GM18511 (cell line): ENCODE measurements at regions not wholly inside any gene's neighbourhood (a gene's known extent, or its start where the extent isn't known, plus 50 kb on each side); places are given as distances from the start of the nearest gene placed in this dataset.
"Not testable (repeated sequence)": the region's sequence is repeated elsewhere in the genome, so short reads cannot be mapped to it uniquely, and the experiment has no call there.

Source experiments
- ATAC-seq: cut with Tn5 transposase; IDR thresholded peaks from one replicate; pipeline ENCODE4 v1.9.1; 2021; ENCODE audit warnings: mild to moderate bottlenecking, moderate library complexity; ENCODE audit not compliant: unreplicated experiment

DNA sequence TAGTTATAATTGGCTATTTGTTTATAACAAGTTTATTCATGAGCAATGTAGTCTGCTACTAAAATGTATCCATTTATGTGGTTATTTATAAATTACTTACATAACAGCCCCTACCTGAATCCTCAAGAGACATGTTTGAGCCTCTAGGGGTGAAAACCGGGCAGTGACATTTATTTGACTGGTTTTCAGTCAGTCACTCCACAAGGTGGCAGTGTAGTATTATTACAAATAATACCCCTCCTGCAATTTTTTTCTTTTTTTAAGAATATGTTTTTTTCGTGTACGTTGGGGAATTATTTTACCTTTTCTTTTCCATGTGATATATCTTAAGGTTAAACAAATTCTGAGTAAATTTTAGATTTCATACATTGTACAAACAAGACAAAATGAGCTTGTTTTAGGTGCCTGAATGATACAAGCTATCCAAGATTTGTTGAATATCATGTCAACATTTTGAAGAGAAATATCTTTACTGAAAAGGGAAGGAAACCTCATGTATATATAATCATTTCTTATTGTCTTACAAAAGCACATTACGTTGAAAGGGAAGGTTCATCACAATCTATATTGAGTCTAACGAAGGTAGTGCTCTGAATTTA is 598.7 kb upstream of the TECRL start:
- peak; percentile 70 for ATAC-seq

DNA sequence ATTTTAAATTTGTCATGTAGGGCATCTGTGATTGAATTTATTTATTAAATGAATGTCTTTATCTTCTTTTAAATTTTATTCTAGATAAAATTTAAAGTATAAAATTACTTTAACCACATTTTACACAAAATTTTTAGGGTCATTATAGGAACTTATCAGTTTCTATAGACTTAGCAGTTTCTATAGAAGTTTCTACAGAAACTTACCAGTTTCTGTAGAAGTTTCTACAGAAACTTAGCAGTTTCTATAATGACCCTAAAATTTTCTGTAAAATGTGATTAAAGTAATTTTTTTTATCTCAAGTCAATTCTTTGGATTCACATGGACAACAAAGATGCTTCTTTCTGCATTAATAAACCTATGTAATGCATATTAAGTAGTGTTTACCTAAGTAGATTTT is 565.9 kb upstream of the TECRL start:
- no peak for ATAC-seq

DNA sequence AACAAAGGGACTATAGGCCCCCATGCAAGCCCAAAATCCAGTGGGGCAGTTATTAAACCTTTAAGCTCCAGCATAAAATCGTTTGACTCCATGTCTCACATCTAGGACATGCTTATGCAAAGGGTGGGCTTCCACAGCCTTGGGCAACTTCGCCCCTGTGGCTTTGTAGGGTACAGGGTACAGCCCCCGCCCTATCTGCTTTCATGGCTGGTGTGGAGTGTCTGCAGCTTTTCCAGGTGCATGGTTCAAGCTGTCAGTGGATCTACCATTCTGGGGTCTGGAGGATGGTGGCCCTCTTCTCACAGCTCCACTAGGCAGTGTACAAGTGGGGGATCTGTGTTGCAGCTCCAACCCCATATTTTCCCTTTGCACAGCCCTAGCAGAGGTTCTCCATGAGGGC is 559.8 kb upstream of the TECRL start:
- no peak for ATAC-seq

DNA sequence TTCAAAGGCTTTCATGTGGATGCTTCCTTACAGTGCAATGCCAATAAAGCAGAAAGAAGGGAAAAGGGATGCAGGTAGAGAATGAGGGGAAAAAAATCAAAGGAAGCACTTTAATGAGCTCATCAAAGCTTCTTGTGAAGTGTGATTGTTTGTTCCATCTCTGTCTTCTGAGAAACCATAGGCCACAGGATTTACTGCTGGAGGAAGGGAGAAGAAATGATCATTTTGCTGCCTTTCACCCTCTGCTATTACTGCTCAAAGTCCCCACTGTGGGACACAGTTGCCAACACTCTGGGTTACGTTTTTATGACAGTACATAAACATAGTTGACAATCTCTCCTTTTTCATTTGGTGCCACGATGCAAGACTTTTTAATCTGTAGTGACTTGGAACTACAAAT is 558.0 kb upstream of the TECRL start:
- no peak for ATAC-seq

DNA sequence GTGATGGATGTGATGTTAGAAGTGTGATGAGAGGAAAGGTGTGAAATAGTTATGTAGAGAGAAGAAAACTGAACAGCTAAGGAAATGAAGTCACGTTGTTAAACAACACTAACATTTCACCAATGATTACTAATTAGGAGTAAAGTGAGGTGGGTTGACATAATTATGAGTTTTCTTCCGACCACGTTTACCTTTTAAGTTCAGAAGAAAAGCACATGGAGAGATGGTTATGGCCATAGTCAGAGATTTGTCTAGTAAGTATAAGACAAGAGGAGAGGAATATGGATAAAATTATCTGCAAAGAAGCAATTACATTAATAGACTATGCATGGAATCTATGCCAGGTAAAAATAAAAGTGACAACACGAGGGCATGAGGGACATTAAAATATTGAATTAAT is 551.3 kb upstream of the TECRL start:
- no peak for ATAC-seq

DNA sequence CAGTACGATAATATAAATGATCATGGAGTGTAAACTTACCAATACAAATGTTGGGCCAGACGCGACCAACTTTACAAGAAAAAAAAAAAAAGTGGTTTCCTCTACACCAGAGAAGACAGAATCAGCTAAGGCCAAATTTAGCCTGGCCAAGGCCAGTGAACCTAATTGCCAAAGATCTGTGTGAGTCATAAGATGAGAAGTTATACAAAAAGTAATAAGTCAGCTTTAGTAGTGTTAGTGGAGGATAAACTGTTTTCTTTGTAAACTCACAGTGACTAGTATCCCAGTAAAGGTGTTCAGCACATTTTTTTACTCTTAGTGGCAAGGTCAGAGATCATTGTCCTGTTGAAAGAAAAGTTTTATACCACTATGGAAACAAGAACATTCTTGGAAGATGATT is 531.4 kb upstream of the TECRL start:
- no peak for ATAC-seq

DNA sequence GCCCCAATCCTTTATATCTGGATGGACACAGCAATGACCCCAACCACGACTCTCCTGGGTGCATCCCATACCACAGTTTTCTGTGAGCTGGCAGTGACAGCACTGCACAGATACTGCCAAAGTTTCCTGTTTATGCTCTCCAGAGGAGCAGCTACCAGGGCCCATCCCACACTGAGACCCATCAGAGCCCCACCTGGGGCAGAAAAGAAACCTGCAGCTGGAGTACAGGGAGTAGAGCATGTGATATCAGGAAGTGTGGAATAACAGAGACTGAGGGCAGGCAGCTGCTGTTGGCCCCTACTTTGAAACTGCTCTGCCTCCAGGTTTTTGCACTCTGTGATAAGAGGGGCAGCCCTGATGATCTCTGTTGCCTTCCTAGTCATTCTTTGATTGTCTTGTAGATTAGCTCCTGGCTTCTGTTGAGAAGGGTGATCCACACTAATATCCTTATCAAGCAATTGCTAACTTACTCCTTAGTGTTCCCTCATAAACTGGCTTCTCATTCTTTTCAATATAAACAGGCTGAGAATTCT is 526.3 kb upstream of the TECRL start:
- no peak for ATAC-seq

DNA sequence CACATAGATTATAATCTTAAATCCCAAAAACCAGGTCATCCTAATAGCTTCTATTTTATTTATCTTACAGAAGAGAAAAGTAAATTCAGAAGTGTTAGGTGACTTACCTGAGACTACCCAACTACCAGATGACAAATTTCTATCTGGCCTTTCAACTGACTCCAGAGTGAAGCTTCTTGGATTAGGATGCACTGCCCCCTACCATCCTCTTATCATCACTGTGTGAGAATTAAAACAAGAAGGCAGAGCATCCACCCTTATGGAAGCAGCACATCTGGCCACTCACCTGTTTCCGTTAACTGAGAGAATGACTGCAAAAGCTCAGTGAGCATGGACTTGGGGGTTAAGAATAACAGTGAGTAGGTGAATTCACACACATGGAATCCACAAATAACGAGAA is 502.6 kb upstream of the TECRL start:
- ATAC-seq, result no peak

DNA sequence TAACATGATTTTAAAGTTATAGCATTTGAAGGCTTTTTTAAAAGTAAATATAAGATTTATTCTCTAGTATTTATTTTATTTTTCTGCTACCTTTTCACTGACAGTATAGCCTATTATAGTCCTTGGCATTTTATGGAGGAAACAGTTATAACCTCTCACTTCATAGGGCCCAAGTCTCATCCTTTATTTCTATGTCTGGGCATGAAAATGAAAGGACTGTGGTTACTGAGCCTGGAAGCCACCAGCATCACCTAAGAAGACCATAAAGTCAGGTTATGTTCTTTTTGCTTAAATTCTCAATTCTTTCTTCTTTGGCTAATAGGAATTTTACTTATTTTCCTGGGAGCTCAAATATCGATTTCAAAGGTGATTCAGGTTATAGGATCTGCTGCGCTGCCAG is 494.7 kb upstream of the TECRL start:
- ATAC-seq, result no peak

DNA sequence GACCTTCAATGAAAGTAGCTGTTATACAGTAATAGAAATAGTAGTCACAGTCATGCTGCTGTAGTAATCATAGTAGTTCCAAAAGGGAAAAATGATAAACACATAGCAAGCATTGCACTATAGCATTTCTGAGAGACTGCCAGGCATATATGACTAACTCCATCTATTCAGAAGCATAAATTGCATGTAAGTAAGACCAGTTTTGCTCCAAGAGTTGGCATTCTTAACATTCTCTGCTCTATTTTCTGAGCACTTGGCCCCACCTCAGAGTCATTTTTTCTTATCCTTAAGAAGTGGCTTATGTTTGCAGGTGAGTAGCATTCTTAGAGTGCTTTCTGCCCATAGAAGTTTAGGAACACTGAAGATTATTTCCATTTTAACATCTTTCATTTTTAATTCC is 490.3 kb upstream of the TECRL start:
- ATAC-seq, result no peak

DNA sequence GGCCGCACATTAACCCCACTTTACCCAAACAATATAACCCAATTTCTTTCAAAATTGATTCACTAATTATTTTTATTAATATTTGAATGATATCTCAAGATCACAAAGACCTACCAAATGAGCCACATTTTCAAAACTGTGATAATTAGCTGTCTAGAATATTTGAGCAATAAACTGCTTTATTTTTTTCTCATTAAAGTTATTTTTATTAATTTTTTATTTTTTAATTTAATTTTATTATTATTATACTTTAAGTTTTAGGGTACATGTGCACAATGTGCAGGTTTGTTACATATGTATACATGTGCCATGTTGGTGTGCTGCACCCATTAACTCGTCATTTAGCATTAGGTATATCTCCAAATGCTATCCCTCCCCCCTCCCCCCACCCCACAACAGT is 489.8 kb upstream of the TECRL start:
- ATAC-seq, result not testable (repeated sequence)

DNA sequence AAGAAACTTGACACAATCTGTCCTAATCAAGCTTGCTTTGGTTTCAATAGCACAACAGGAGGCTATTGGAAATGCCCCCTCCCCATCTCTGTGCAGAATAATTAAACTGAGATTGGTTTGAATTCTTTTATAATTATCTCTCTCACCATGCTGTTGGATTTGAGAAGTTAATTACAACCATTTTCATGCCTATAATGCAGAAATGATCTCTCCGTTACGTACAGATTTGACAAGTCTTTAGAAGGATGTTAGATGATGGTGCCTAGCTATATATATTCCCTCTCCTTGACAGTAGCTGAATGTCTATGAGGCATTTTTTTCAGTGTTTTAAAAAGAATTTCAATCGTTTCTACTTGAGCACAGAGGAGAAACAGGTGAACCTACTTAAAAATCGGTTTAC is 488.4 kb upstream of the TECRL start:
- no peak for ATAC-seq

DNA sequence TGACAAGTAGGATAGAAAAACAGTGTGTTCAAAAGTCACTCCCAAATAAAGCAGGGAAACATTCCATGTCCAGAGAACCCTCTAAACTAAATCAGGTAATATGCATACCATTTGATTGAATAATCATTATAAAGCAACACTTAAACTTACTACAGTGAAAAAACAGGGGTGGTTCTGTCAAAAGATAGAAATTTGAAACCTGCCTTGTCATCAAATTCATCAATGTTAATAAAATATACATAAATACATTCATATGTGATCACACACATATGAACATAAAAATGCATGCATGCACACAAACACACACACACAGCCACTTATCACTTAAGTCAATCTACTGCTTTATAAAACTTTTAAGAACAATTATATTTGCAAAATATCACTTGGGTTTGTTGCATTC is 485.8 kb upstream of the TECRL start:
- ATAC-seq, result no peak

DNA sequence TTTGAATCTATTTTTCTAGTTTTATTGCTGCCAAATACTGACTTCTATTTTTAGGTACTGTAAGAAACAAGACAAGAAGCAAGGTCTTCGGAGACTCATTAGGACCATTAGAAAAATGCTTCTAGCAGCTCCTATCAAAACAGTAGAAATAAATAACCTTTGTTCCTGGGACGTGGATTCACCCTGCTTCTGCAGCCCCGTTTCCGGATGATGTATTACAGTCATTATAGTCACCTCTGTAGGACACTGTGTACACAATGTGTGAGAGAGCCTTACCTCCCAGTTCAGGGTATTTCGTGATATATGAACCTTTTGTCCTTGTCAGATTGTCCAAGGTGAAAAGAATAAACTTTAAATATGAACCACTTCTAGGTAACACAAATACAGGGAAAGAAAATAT is 484.0 kb upstream of the TECRL start:
- ATAC-seq, result no peak

DNA sequence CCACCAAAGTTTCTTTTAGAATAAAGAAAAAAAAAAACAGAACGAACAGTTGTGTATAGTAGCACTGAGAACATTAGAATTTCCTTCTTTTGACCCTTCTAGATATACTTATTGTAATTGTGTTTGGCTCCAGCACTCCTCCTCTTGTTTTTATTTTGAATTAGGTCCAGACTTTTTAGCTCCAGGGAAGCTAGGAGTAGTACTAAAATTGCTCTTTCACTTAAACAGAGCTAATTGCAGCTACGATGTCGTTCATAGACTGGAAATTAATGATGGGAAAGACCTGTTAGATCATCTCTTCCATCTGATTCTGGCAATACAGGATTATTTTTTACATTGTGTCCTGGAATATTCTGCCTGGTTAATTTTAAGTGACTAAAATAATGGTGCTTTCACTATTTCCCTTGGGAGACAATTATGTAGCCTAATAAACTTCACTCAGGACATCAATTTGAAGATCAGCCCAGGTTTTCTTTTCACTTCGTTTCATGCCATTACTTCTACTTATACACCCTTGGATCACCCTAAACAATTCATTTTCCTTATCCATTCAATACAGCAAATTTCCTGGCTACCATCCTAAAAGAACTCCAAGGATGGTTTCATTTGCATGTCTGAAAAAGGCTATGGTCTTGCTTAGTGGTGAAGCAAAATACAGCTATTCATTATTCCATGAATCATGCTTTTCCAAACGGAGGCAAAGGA is 480.8 kb upstream of the TECRL start:
- no peak for ATAC-seq

DNA sequence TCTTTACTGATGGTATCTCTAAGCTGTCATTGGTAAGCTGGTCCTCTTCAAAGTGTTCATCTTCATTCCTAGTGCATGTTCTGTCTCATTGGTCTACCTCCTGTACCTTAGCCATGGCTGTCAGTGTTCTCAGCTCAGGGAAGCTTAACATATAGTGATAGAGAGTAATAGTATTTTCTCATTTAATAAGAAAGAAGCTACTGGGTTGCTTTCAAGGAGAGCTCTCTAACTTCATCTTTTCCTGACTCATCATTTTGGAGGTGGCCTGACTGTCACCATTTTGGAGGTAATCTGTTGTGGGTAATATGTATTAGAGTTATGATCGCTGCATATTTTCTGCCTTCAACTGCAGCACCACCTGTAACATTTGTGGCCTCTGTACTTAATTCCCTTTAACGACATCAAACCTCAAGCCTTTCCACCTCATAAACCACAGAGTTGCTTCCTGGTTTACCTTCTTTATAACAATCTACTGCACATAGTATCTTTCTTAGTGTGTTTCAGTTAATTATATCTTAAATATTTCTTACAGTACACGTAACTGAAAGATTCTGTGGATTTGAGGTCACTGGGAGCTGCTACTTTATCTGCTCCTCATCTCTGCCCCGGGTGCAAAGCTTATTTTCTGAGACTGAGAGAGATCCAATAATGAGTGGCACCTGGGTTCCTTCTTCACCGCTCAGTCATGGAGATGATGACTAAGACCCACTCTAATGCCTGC is 474.0 kb upstream of the TECRL start:
- no peak for ATAC-seq

DNA sequence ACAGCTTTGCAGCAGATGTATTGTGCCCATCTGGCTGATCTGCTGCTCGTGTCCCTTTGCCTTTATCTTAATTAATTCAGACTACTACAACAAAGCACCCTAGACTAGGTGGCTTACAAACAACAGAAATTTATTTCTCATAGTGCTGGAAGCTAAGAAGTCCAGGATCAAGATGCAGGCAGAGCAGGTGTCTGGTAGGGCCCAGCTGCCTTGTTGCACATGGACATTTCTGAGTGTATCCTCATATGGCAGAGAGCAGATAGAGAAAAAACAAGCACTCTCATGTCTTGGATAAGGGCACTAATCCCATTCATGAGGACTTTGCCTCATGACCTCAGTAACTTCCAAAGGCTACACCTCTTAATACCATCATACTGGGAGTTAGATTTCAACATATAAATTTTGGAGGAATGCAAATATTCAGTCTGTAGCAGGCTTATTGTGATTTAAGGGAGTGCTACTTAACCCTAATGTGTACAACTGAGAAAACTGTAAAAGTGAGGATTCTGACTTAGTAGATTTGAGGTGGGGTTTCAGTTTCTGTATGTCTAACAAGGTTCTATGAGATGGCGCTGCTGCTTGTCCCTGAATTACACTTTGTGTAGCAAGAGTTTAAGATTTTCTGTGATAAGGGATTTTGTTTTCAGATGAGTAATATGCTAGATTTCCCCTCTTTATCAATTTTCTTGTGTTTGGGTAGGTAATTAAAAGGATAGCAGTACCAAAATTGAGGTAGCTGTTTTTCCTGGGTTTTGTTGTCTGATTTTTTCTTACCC is 473.2 kb upstream of the TECRL start:
- ATAC-seq, result no peak

DNA sequence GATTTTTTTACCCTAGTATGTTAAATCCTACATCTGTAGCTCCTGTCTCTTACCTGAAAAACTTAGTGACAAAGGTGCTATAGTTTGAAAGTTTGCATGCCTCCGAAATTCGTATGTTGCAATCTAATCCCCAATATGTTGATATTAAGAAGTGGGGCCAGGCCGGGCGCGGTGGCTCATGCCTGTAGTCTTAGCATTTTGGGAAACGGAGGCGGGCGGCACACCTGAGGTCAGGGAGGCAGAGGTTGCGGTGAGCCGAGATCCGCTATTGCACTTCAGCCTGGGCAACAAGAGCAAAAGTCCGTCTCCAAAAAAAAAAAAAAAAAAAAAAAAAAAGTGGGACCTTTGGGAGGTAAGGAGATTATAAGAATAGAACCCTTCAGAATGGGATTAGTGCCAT is 471.3 kb upstream of the TECRL start:
- ATAC-seq, result no peak

DNA sequence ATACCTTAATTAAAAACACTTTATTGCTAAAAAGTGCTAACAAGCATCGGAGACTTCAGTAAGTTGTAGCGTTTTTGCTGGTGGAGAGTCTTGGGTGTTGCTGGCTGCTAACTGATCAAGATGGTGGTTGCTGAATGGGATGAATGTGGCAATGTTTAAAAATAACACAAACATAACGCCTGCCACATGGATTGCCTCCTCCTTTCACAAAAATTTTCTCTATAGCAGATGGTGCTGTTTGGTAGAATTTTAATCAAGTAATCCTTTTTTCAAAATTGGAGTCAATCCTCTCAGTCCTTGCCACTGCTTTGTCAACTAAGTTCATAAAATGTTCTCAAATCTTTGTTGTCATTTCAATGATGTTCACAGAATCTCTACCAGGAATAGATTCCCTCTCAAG is 466.8 kb upstream of the TECRL start:
- no peak for ATAC-seq

DNA sequence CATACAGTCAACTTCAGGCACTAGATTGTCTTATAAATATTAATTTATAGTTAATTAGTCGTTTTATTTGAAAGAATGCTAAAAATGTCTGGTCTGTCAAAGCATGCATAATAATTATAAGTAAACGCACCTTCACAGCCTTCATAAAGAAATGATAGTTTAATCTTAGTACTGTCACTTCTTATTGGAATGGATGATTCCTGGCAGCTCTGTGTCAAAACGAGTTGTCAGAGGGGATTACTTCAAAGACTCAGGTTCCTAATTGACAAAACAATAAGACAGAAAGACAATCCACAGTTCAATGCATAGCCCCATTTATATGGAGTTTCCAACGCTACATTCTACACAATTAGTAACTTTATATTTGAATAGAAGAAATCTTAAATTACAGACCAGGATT is 461.3 kb upstream of the TECRL start:
- no peak for ATAC-seq

DNA sequence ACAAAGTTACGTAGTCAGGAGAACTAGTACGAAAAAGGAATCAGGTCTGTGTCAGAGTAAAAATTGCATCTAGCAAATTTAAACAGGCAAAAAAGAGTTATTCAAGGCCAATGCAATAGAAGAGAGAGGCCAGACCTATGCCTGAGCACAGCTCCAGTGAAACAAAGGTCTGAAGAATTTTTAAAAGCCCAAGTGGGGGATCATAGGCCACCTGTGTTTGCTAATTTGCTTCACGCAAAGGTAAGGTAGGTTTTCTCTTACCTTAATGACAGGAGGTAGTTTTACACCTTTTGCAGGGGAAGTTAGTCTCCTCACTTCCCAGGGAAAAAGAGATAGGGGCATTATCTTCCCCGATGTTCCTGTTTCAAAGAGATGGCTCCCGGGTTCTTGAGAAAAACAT is 448.6 kb upstream of the TECRL start:
- ATAC-seq, result no peak
